Tibial nerve (tissue), 4 donors: ENCODE measurements at regions not wholly inside any gene's neighbourhood (a gene's known extent, or its start where the extent isn't known, plus 50 kb on each side); places are given as distances from the start of the nearest gene placed in this dataset.
"Not testable (repeated sequence)": the region's sequence is repeated elsewhere in the genome, so short reads cannot be mapped to it uniquely, and the experiment has no call there.

ENCODE experiments used
- EP300 ChIP-seq, 2 donors: sonication (generic); formaldehyde crosslinking; IDR thresholded peaks; one replicate each; pipeline ENCODE4 v1.6.1; 2017; ENCODE audit warnings: antibody characterized with exemption in 2 of 2, mild to moderate bottlenecking in 1 of 2
- TF ChIP-seq, protein P1 (sequence below), 5 experiments: fragments of 200-600 bp in 3 of 5; fragments of 450-650 bp in 2 of 5; sonication (generic) in 3 of 5; IDR thresholded peaks; one replicate each; pipeline ENCODE4 v1.5.1; 2016 to 2019; ENCODE audit warnings: antibody characterized with exemption in 5 of 5, mild to moderate bottlenecking in 3 of 5, moderate library complexity in 2 of 5

DNA sequence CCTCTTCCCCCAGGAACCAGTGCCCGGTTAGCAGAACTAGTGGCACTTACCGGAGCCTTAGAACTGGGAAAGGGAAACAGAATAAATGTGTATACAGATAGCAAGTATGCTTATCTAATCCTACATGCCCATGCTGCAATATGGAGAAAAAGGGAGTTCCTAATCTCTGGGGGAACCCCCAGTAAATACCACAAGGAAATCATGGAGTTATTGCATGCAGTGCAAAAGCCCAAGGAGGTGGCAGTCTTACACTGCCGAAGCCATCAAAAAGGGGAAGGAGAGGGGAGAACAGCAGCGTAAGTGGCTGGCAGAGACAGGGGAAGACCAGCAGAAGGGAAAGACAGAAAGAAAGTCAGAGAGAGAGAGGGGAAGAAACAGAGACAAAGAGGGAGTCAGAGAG lies 556.7 kb upstream of the SPRY2 start:
- TF ChIP-seq, protein P1, sequence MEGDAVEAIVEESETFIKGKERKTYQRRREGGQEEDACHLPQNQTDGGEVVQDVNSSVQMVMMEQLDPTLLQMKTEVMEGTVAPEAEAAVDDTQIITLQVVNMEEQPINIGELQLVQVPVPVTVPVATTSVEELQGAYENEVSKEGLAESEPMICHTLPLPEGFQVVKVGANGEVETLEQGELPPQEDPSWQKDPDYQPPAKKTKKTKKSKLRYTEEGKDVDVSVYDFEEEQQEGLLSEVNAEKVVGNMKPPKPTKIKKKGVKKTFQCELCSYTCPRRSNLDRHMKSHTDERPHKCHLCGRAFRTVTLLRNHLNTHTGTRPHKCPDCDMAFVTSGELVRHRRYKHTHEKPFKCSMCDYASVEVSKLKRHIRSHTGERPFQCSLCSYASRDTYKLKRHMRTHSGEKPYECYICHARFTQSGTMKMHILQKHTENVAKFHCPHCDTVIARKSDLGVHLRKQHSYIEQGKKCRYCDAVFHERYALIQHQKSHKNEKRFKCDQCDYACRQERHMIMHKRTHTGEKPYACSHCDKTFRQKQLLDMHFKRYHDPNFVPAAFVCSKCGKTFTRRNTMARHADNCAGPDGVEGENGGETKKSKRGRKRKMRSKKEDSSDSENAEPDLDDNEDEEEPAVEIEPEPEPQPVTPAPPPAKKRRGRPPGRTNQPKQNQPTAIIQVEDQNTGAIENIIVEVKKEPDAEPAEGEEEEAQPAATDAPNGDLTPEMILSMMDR (IDR thresholded peaks at IDR 0.05), result not testable (repeated sequence)
- not testable (repeated sequence) for TF ChIP-seq EP300 (IDR thresholded peaks at IDR 0.05)
